ENCODE measurements at regions not wholly inside any gene's neighbourhood (a gene's known extent, or its start where the extent isn't known, plus 50 kb on each side); places are given as distances from the start of the nearest gene placed in this dataset.

GRCh38 chr2:7264791-7265190 lies 347.6 kb downstream of the RNF144A start:
- TF ChIP-seq POLR2A (IDR thresholded peaks at IDR 0.05; ENCODE audit: extremely low read depth, insufficient read length) (no peak), MYC (IDR thresholded peaks at IDR 0.05; ENCODE audit: low read depth, low read length) (no peak), CTCF (IDR thresholded peaks at IDR 0.05; ENCODE audit: low read depth, low read length) (no peak), MAX (IDR thresholded peaks at IDR 0.05; ENCODE audit: low read depth, low read length) (no peak)
- no peak overlapping the region for H3K4me3 ChIP-seq (ENCODE audit: low read depth, low read length)
- DNase-seq (ENCODE audit: low read depth) = no peak

GRCh38 chr2:7265286-7265685 lies 348.1 kb downstream of the RNF144A start:
- TF ChIP-seq CTCF (IDR thresholded peaks at IDR 0.05; ENCODE audit: low read depth, low read length) = no peak
- no peak for TF ChIP-seq MAX (IDR thresholded peaks at IDR 0.05; ENCODE audit: low read depth, low read length)
- TF ChIP-seq POLR2A (IDR thresholded peaks at IDR 0.05; ENCODE audit: extremely low read depth, insufficient read length) = no peak
- no peak for TF ChIP-seq MYC (IDR thresholded peaks at IDR 0.05; ENCODE audit: low read depth, low read length)
- H3K4me3 ChIP-seq (ENCODE audit: low read depth, low read length) = no peak overlapping the region
- DNase-seq (ENCODE audit: low read depth) = no peak

- H3K4me3 ChIP-seq (ENCODE audit: low read depth, low read length) = no peak overlapping the region
- DNase-seq (ENCODE audit: low read depth) = no peak
- TF ChIP-seq POLR2A (IDR thresholded peaks at IDR 0.05; ENCODE audit: extremely low read depth, insufficient read length) (no peak), MAX (IDR thresholded peaks at IDR 0.05; ENCODE audit: low read depth, low read length) (no peak), CTCF (IDR thresholded peaks at IDR 0.05; ENCODE audit: low read depth, low read length) (no peak), MYC (IDR thresholded peaks at IDR 0.05; ENCODE audit: low read depth, low read length) (no peak)
Measured at GRCh38 chr2:7269106-7269643, 352.0 kb downstream of the RNF144A start.

GRCh38 chr2:7270011-7270431 lies 352.8 kb downstream of the RNF144A start:
- TF ChIP-seq CTCF (IDR thresholded peaks at IDR 0.05; ENCODE audit: low read depth, low read length) (no peak), POLR2A (IDR thresholded peaks at IDR 0.05; ENCODE audit: extremely low read depth, insufficient read length) (no peak), MAX (IDR thresholded peaks at IDR 0.05; ENCODE audit: low read depth, low read length) (no peak), MYC (IDR thresholded peaks at IDR 0.05; ENCODE audit: low read depth, low read length) (no peak)
- no peak overlapping the region for H3K4me3 ChIP-seq (ENCODE audit: low read depth, low read length)
- DNase-seq (ENCODE audit: low read depth) = no peak

- TF ChIP-seq MAX (IDR thresholded peaks at IDR 0.05; ENCODE audit: low read depth, low read length) (no peak), CTCF (IDR thresholded peaks at IDR 0.05; ENCODE audit: low read depth, low read length) (no peak), MYC (IDR thresholded peaks at IDR 0.05; ENCODE audit: low read depth, low read length) (no peak), POLR2A (IDR thresholded peaks at IDR 0.05; ENCODE audit: extremely low read depth, insufficient read length) (no peak)
- no peak overlapping the region for H3K4me3 ChIP-seq (ENCODE audit: low read depth, low read length)
- DNase-seq (ENCODE audit: low read depth) = no peak
Measured at GRCh38 chr2:7272210-7272609, 355.0 kb downstream of the RNF144A start.

All from NB4 (cell line).